ENCODE measurements at regions not wholly inside any gene's neighbourhood (a gene's known extent, or its start where the extent isn't known, plus 50 kb on each side); places are given as distances from the start of the nearest gene placed in this dataset.

DNA sequence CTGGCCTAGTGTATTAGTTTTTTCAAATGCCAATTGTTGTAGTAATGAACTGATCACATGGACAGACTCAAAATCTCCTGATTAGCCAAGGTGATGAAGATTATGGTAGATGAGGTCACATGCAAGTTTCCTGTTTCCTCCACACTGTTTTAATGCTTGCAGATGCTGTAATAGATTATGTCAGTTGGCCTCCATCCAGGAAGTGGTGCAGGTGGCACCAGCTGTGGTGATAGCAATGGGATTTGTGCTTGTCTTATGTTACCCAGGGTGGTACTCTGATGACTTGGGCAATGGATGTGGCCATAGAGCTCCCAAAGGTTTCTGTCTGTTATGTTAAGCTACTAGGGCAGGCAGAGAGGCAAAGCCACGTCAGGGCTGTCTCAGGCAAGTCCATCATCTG lies 332.9 kb upstream of the DDX18 start:
- peaks cover 7% of the 10 kb centered on the region for H3K27me3 Mint-ChIP-seq (ENCODE audit: low read depth)
- H3K9me3 Mint-ChIP-seq, result peaks cover 57% of the 10 kb centered on the region
- no peak overlapping the region for H3K27ac Mint-ChIP-seq
- TF ChIP-seq CTCF (IDR thresholded peaks at IDR 0.05; ENCODE audit: unreplicated experiment in 3 of 3), result no peak
- peaks cover 10% of the 10 kb centered on the region for H3K36me3 Mint-ChIP-seq (ENCODE audit: low read depth)
- H3K4me3 Mint-ChIP-seq, result no peak overlapping the region
- no peaks in the 10 kb centered on the region for H3K4me1 Mint-ChIP-seq

- no peak for TF ChIP-seq CTCF (IDR thresholded peaks at IDR 0.05; ENCODE audit: unreplicated experiment in 3 of 3)
- Mint-ChIP-seq H3K36me3 (ENCODE audit: low read depth) (peaks cover 13% of the 10 kb centered on the region), H3K4me3 (no peak overlapping the region), H3K9me3 (peaks cover 36% of the 10 kb centered on the region), H3K4me1 (no peaks in the 10 kb centered on the region), H3K27me3 (ENCODE audit: low read depth) (peaks cover 7% of the 10 kb centered on the region), H3K27ac (no peak overlapping the region)
Observed at GRCh38 chr2:117485588-117485987, 328.9 kb upstream of the DDX18 start.

DNA sequence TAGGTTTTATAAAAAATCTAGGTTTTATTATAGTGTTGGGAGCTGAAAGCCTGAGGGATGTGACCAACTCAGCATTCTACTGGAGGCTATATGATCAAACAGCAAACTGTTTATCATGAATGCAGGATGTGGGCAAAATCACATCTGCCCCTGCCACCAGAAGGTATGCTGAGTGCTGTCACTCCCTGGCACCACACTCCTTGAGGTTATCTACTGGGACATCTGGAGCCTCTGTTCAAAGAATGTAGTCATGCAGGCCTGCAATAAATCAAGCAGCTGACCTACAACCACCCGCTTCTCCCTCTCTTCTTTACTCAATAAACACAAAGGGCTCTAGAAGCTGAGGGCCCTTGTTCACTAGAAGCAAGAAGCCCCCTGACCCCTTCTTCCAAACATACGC lies 328.4 kb upstream of the DDX18 start:
- Mint-ChIP-seq H3K4me1 (no peaks in the 10 kb centered on the region), H3K4me3 (no peak overlapping the region), H3K27me3 (ENCODE audit: low read depth) (peaks cover 7% of the 10 kb centered on the region), H3K9me3 (peaks cover 36% of the 10 kb centered on the region), H3K27ac (no peak overlapping the region), H3K36me3 (ENCODE audit: low read depth) (peaks cover 13% of the 10 kb centered on the region)
- no peak for TF ChIP-seq CTCF (IDR thresholded peaks at IDR 0.05; ENCODE audit: unreplicated experiment in 3 of 3)

DNA sequence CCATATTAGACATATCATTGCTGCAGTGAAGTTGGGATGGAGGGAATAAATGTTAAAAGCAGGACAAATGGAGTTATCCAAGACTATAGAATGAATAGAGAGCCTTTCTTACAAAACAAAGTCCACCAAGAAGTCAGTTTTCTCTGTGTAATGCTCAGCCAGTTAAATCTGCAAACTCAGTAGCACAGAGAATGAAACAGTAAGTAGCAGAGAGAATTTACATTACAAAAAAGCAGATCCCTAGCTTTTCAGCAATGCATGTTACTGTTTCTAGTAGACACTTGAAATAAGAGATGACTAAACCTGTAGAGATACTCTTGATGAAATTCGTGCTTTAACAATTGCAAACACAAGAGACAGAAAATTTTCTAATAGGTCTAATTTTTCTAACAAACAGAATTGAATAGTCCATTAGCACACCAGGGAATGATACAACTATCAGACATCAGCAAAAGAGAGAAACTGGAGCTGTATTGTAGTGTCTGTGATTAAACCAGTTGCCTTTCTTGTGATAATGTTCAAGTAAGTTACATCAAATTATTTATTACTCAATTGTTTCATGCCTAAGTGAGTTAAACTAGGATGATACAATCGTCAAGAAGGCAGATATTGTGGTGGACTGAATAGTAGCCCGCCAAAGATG lies 322.2 kb upstream of the DDX18 start:
- Mint-ChIP-seq H3K9me3 (peaks cover 8% of the 10 kb centered on the region), H3K4me1 (no peaks in the 10 kb centered on the region), H3K36me3 (ENCODE audit: low read depth) (peaks cover 5% of the 10 kb centered on the region), H3K27ac (no peak overlapping the region), H3K27me3 (ENCODE audit: low read depth) (no peaks in the 10 kb centered on the region), H3K4me3 (no peak overlapping the region)
- no peak for TF ChIP-seq CTCF (IDR thresholded peaks at IDR 0.05; ENCODE audit: unreplicated experiment in 3 of 3)

- TF ChIP-seq CTCF (IDR thresholded peaks at IDR 0.05; ENCODE audit: unreplicated experiment in 3 of 3), result no peak
- Mint-ChIP-seq H3K9me3 (no peaks in the 10 kb centered on the region), H3K27ac (no peak overlapping the region), H3K27me3 (ENCODE audit: low read depth) (no peaks in the 10 kb centered on the region), H3K4me1 (no peaks in the 10 kb centered on the region), H3K36me3 (ENCODE audit: low read depth) (no peaks in the 10 kb centered on the region), H3K4me3 (no peak overlapping the region)
Observed at GRCh38 chr2:117500721-117501120, 313.8 kb upstream of the DDX18 start.

DNA sequence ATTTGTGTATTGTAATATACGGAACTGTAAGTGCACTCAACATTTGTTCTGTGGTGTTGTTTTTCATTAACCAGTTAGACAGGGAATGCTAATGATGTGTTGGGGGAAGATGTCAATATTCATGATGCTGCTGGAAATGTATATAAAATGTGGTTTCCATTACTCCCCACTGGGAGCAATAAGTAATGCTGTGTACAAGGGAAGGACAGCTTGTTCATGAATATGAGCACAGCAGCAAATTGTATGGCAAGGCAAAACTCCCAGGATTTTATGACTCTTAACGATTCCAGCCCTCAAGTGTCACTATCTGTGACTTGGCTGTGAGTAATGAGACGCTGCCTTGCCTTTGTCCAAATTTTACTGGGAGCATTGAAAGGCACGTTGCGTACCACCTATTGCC lies 312.4 kb upstream of the DDX18 start:
- Mint-ChIP-seq H3K4me1 (no peaks in the 10 kb centered on the region), H3K9me3 (no peaks in the 10 kb centered on the region), H3K27me3 (ENCODE audit: low read depth) (no peaks in the 10 kb centered on the region)

More for the DNA sequence above, 312.4 kb upstream of the DDX18 start:
- TF ChIP-seq CTCF (IDR thresholded peaks at IDR 0.05; ENCODE audit: unreplicated experiment in 3 of 3), result no peak
- no peak overlapping the region for H3K27ac Mint-ChIP-seq
- H3K4me3 Mint-ChIP-seq, result no peak overlapping the region
- H3K36me3 Mint-ChIP-seq (ENCODE audit: low read depth), result no peaks in the 10 kb centered on the region

Data from nephron (organoid).